ENCODE measurements at regions not wholly inside any gene's neighbourhood (a gene's known extent, or its start where the extent isn't known, plus 50 kb on each side); places are given as distances from the start of the nearest gene placed in this dataset.
A peak's percentile ranks its signal among the peaks of the same experiment; 100 is the strongest.

GRCh38 chr9:129442803-129443511, 177.9 kb downstream of the C9orf50 start:
- Histone ChIP-seq H3K27me3 (peaks cover 0 to 12% (median 0%) of the 10 kb centered on the region in 3 donors), H3K36me3 (no peaks in the 10 kb centered on the region), H3K27ac (no peak overlapping the region), H3K9me3 (no peaks in the 10 kb centered on the region), H3K4me1 (peaks cover 5 to 18% (median 12%) of the 10 kb centered on the region in 4 donors), H3K4me3 (no peak overlapping the region)
- no peak for TF ChIP-seq POLR2AphosphoS5 (IDR thresholded peaks at IDR 0.05)
- peak in 1 of 2 donors; percentile 72 for DNase-seq
- intact Hi-C loops (cut with DNase I; ENCODE audit: low total_unique reads) = no loop called here
- 64 to 71% (median 69%) methylated on average over 13 of the region's 13 CpGs for WGBS, 5 donors

DNA sequence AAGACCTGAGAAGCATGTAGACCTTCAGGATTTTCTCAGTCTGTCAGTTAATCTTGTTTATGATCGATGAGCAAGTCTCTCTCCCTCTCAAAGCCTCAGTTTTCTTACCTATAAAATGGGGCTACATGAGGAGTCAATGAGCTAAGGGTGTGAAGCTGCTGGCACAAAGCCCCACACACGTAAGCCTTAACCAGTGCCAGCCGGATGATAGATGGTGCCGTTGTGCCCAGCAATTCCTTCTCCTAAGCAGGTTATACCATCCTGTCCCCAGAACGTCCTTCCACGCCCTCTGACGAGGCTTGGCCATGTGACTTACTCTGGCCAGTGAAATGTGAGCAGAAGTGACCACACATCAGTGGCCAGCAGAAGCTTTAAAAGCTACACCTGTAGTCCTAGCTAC, 179.0 kb downstream of the C9orf50 start:
- Histone ChIP-seq H3K36me3 (no peaks in the 10 kb centered on the region), H3K4me1 (peaks cover 16 to 29% (median 23%) of the 10 kb centered on the region in 4 donors), H3K9me3 (no peaks in the 10 kb centered on the region), H3K27ac (no peak overlapping the region), H3K27me3 (peaks cover 0 to 23% (median 11%) of the 10 kb centered on the region in 3 donors), H3K4me3 (no peak overlapping the region)
- DNase-seq = peak in 1 of 2 donors; percentile 43
- intact Hi-C loops (cut with DNase I; ENCODE audit: low total_unique reads) = no loop called here
- TF ChIP-seq POLR2AphosphoS5 (IDR thresholded peaks at IDR 0.05) = no peak
- TF ChIP-seq POLR2A (IDR thresholded peaks at IDR 0.05) = no peak
- no peak for TF ChIP-seq EP300 (IDR thresholded peaks at IDR 0.05)
- TF ChIP-seq CTCF (IDR thresholded peaks at IDR 0.05) = no peak
- 47 to 57% (median 53%) methylated on average over 7 of the region's 7 CpGs for WGBS, 5 donors

DNA sequence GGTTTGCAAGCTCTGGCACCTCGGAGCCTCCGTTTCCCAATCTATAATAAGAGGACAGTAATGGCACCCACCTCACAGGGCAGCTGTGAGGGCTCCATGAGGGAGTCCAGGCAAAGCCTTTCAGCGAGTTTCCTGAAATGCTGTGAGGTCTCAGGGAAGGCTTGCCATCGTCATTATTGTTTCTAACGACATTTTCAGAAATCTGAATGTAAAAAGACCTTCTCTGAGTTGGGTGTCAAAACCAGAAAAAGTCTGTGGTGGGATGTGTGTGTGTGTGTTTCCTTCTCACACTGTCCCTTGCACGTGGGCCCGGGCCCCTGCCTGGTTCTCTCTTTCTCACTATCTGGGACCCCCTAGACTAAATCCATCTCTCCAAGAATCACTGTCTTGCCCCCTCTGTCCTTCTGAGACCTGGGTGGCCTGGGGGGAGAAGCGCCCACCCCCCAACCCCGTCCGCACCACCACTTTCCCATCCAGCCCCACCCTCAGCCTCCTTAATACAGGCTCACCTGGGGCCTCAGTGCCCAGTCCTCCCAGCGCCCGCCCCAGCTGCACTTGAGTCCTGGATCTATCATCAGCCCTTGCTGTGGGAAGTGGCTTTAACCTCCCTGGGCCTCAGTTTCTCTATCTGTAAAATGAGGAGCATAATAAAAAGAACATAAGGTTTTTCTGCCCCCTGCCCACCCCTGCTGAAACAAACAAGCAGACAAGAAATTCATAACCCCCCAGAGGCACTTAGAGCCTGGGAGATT, 180.3 kb downstream of the C9orf50 start:
- no peak for TF ChIP-seq POLR2AphosphoS5 (IDR thresholded peaks at IDR 0.05)
- TF ChIP-seq EP300 (IDR thresholded peaks at IDR 0.05) = no peak
- TF ChIP-seq CTCF (IDR thresholded peaks at IDR 0.05) = no peak
- no peak for TF ChIP-seq POLR2A (IDR thresholded peaks at IDR 0.05)
- H3K36me3 ChIP-seq = no peaks in the 10 kb centered on the region
- H3K27ac ChIP-seq = peak overlapping the region in 1 of 5 donors; percentile 16
- no peaks in the 10 kb centered on the region for H3K9me3 ChIP-seq
- DNase-seq = peak in 1 of 2 donors; percentile 9
- peaks cover 29 to 41% (median 34%) of the 10 kb centered on the region in 4 donors for H3K4me1 ChIP-seq
- intact Hi-C loops (cut with DNase I; ENCODE audit: low total_unique reads) = no loop called here
- peaks cover 0 to 36% (median 12%) of the 10 kb centered on the region in 3 donors for H3K27me3 ChIP-seq
- WGBS, 5 donors = 61 to 78% (median 74%) methylated on average over 12 of the region's 12 CpGs
- no peak overlapping the region for H3K4me3 ChIP-seq

- H3K27me3 ChIP-seq = peaks cover 0 to 36% (median 12%) of the 10 kb centered on the region in 3 donors
- H3K27ac ChIP-seq = no peak overlapping the region
- DNase-seq = peak in 1 of 2 donors; percentile 12
- no peaks in the 10 kb centered on the region for H3K36me3 ChIP-seq
- no peaks in the 10 kb centered on the region for H3K9me3 ChIP-seq
- intact Hi-C loops (cut with DNase I; ENCODE audit: low total_unique reads) = no loop called here
- no peak overlapping the region for H3K4me3 ChIP-seq
- TF ChIP-seq POLR2AphosphoS5 (IDR thresholded peaks at IDR 0.05) (no peak), EP300 (IDR thresholded peaks at IDR 0.05) (no peak), POLR2A (IDR thresholded peaks at IDR 0.05) (no peak), CTCF (IDR thresholded peaks at IDR 0.05) (no peak)
- 67 to 75% (median 72%) methylated on average over 6 of the region's 6 CpGs for WGBS, 5 donors
- H3K4me1 ChIP-seq = peaks cover 29 to 47% (median 35%) of the 10 kb centered on the region in 4 donors
Measured at GRCh38 chr9:129439242-129439641, 181.7 kb downstream of the C9orf50 start.
